ENCODE measurements at regions not wholly inside any gene's neighbourhood (a gene's known extent, or its start where the extent isn't known, plus 50 kb on each side); places are given as distances from the start of the nearest gene placed in this dataset.

DNA sequence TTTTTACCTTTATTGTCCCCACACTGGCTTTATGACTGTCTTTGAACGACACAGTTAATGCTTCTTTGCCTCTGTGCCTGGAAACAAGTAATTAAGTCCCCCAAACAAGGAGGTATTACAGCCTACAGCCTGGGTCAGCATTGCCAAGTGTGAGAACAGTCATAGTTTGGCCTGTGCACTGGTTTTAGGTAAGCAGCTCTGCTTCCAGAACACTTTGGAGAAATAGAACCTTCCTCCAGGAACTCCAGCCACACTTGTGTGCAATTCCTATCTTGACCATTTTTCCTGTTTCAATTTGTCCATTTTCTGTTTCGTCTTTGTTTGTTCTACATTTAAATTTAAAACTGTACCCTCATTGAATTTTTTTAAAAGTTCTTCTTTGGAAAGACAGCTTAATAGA is 568.2 kb downstream of the TUSC7 start:
- no peak for DNase-seq
- Histone ChIP-seq H3K9me3 (no peaks in the 10 kb centered on the region), H3K36me3 (no peaks in the 10 kb centered on the region), H3K27me3 (no peaks in the 10 kb centered on the region), H3K4me3 (no peak overlapping the region), H3K27ac (no peak overlapping the region), H3K4me1 (no peaks in the 10 kb centered on the region)
- intact Hi-C loops (cut with DNase I; ENCODE audit: low total_unique reads) = no loop called here
- TF ChIP-seq, protein P1, sequence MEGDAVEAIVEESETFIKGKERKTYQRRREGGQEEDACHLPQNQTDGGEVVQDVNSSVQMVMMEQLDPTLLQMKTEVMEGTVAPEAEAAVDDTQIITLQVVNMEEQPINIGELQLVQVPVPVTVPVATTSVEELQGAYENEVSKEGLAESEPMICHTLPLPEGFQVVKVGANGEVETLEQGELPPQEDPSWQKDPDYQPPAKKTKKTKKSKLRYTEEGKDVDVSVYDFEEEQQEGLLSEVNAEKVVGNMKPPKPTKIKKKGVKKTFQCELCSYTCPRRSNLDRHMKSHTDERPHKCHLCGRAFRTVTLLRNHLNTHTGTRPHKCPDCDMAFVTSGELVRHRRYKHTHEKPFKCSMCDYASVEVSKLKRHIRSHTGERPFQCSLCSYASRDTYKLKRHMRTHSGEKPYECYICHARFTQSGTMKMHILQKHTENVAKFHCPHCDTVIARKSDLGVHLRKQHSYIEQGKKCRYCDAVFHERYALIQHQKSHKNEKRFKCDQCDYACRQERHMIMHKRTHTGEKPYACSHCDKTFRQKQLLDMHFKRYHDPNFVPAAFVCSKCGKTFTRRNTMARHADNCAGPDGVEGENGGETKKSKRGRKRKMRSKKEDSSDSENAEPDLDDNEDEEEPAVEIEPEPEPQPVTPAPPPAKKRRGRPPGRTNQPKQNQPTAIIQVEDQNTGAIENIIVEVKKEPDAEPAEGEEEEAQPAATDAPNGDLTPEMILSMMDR (IDR thresholded peaks at IDR 0.05) = no peak

DNA sequence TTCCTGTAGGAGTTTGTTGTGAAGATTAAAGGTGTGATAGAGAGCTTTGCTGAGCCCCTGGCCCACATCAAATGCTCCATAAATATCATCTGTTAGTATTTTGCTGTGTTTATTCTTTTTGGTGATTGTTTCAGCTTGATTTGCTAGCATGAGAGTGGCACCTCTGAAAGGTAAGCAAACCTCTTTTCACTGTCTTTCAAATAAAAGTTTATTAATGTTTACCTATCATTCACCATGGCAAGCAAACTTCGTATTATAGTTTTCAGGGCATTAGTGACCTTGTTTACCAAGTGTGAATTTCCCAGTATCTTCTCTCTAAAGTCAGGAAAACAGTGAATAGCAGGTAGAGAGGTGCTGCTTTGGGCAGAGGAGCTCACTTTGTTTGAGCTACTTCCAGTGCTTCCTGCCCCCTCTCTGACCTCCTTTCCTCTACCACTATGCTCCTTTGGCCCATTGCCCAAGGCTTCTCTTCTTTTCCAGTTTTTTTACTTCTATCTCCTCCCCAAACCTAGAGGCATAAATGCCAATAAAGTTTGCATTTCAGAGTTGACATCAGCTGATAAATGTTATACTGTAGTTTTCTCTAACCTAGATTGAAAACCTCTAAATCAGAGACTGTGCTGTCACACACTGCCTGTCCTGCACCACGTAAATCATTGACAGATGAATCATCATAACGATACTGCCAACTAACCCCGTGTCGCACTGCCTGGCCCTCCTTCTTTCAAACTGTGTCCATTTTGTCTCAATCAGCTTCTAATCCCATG is 569.0 kb downstream of the TUSC7 start:
- no peaks in the 10 kb centered on the region for H3K4me1 ChIP-seq
- H3K9me3 ChIP-seq = no peaks in the 10 kb centered on the region
- H3K36me3 ChIP-seq = no peaks in the 10 kb centered on the region
- DNase-seq = no peak
- intact Hi-C loops (cut with DNase I; ENCODE audit: low total_unique reads) = no loop called here
- no peak overlapping the region for H3K4me3 ChIP-seq
- TF ChIP-seq, protein P1 (IDR thresholded peaks at IDR 0.05) = no peak
- no peaks in the 10 kb centered on the region for H3K27me3 ChIP-seq
- H3K27ac ChIP-seq = no peak overlapping the region

DNA sequence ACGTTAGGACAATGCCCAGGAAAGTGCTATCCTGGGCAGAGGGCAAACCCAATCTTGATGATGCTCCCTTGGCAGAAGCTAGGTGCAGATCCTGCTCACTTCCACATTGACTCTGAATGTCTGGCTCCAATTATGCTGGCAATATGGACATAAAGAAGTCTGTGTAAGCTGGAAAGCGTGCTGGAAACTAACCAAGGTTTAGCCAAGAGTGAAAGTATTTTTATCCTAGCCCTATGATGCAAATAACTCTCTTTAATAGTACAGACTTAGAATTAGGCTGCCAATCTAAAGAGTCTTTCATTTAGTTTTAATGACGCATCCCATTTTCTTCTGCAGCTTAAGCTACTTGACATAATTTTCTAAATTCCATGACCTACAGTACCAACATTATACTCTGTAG is 571.8 kb downstream of the TUSC7 start:
- H3K4me1 ChIP-seq = no peaks in the 10 kb centered on the region
- H3K4me3 ChIP-seq = no peak overlapping the region
- no peak overlapping the region for H3K27ac ChIP-seq
- no peak for DNase-seq
- H3K9me3 ChIP-seq = no peaks in the 10 kb centered on the region
- TF ChIP-seq, protein P1 (IDR thresholded peaks at IDR 0.05) = no peak
- H3K36me3 ChIP-seq = no peaks in the 10 kb centered on the region
- intact Hi-C loops (cut with DNase I; ENCODE audit: low total_unique reads) = no loop called here
- H3K27me3 ChIP-seq = no peaks in the 10 kb centered on the region

DNA sequence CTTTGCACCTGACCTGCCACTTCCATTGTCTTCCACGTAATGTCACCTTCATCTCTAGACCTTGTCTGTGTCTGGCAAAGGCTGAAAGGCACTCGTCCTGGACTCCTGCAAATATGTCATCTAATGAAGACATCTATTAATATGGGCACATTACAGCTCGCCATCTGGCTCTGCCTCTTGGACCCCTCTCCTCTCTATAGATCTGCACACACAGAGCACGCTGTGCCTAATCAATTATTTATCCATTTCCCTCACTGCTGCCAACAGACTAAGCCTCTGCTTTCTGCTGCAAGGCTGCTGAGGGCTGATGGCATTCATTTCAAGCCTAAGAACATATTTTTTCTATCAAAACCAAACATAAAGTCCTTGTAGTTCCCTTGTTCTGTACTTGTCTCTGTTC is 573.0 kb downstream of the TUSC7 start:
- no peak overlapping the region for H3K27ac ChIP-seq
- H3K9me3 ChIP-seq = no peaks in the 10 kb centered on the region
- no peaks in the 10 kb centered on the region for H3K4me1 ChIP-seq
- no peak overlapping the region for H3K4me3 ChIP-seq
- no peaks in the 10 kb centered on the region for H3K27me3 ChIP-seq
- TF ChIP-seq, protein P1 (IDR thresholded peaks at IDR 0.05) = no peak
- H3K36me3 ChIP-seq = no peaks in the 10 kb centered on the region
- no peak for DNase-seq
- intact Hi-C loops (cut with DNase I; ENCODE audit: low total_unique reads) = no loop called here

DNA sequence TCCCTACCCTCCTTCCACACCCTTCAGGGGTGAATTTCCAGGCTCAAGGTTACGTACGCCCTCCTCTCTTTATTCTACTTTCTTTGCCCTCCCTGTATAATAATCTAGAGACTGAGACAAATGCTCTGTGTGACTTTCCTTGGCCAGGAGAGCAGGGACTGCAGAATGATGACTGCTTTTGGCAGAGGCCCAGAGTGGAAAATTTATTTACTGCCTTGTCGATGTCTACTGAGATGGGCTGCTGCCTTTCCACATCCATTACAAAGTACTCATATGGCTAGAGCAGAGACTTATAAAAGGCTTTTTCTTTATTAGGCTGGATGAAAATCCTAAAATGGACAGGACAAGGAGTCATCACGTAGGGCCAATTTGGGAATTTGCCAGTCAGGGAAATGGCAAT is 576.2 kb downstream of the TUSC7 start:
- Histone ChIP-seq H3K4me3 (no peak overlapping the region), H3K9me3 (no peaks in the 10 kb centered on the region), H3K27ac (no peak overlapping the region), H3K4me1 (no peaks in the 10 kb centered on the region), H3K36me3 (no peaks in the 10 kb centered on the region), H3K27me3 (no peaks in the 10 kb centered on the region)
- TF ChIP-seq, protein P1 (IDR thresholded peaks at IDR 0.05) = no peak
- no peak for DNase-seq
- intact Hi-C loops (cut with DNase I; ENCODE audit: low total_unique reads) = no loop called here

DNA sequence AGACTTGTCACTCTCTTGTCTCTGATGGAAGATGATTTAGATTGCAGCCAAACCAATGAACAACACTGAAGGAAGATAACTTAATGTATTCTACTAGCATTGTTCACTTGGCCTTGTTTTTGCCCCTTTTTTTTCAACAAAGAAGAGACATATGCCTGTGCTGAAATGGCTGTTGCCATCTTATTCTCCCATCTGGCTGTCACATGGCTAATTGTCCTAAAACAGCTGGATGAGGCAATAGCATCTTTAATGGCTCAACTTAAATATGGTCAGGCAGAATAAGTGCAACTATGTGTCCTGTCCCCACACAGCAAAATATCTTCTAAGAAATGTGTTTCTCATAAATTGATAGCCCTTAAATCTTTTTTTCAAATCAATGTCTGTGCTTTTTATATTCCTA is 576.9 kb downstream of the TUSC7 start:
- Histone ChIP-seq H3K27ac (no peak overlapping the region), H3K9me3 (no peaks in the 10 kb centered on the region), H3K4me1 (no peaks in the 10 kb centered on the region), H3K4me3 (no peak overlapping the region), H3K27me3 (no peaks in the 10 kb centered on the region), H3K36me3 (no peaks in the 10 kb centered on the region)
- no peak for DNase-seq
- TF ChIP-seq, protein P1 (IDR thresholded peaks at IDR 0.05) = no peak
- intact Hi-C loops (cut with DNase I; ENCODE audit: low total_unique reads) = no loop called here
